ENCODE measurements at regions not wholly inside any gene's neighbourhood (a gene's known extent, or its start where the extent isn't known, plus 50 kb on each side); places are given as distances from the start of the nearest gene placed in this dataset.

DNA sequence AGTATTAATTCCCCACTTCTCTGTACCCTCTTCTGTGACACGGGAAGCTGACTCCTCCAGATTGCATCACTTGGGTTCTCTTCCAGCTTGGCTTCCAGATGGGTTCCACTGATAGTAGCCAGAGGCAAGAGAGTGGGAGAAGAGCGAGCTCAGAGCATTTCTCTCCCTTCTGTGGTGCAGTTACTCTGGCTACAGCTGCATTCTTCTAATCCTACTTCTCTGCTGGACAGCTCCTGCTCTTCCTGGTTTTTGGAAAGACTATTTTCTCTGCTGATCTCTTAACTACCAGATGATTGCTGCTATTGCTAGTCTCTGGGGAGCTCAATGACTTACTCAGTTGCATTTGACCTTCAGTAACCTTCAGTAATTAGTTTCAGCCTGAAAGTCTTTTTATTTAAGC, 187.5 kb upstream of the MAP2 start:
- no peak for TF ChIP-seq POLR2A (IDR thresholded peaks at IDR 0.05)
- TF ChIP-seq POLR2AphosphoS5 (IDR thresholded peaks at IDR 0.05) = no peak
- no peak for TF ChIP-seq EP300 (IDR thresholded peaks at IDR 0.05)
